ENCODE measurements at regions not wholly inside any gene's neighbourhood (a gene's known extent, or its start where the extent isn't known, plus 50 kb on each side); places are given as distances from the start of the nearest gene placed in this dataset.

DNA sequence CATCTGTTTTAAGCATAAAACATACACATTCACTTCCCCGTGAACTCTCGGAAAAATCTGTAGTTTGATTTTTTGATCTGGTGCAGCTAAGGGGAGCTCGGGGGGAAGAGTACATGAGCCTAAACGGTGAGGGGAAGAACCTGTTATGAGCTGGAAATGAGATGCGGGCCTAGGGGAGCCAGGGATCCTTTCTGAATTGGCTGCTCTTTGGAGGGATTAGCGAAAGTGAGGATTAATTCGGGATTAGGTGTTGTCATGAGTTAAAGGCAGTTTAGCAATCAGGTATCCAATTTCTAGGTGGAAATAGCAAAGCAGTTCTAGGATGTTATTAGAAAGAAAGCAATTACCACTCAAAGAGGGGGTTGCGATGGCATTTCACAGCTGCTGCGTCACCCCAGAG lies 51.1 kb upstream of the ADARB2 start:
- no peak for DNase-seq (ENCODE audit: low spot score)
